NT2/D1 (cell line): ENCODE measurements at regions not wholly inside any gene's neighbourhood (a gene's known extent, or its start where the extent isn't known, plus 50 kb on each side); places are given as distances from the start of the nearest gene placed in this dataset.

ENCODE experiments used
- SUZ12 ChIP-seq: IDR thresholded peaks from 2 replicates; pipeline ENCODE4 v1.6.1; 2011; ENCODE audit not compliant: insufficient read length, insufficient read depth; ENCODE audit errors: extremely low read depth
- ZNF274 ChIP-seq: IDR thresholded peaks from 2 replicates; pipeline ENCODE4 v1.6.1; 2011; ENCODE audit warnings: mild to moderate bottlenecking, low read depth, low read length

- TF ChIP-seq ZNF274 (no peak), SUZ12 (no peak)
These were observed 251.8 kb downstream of the TEX36 start for GRCh38 chr10:125431149-125431548.
